ENCODE measurements at regions not wholly inside any gene's neighbourhood (a gene's known extent, or its start where the extent isn't known, plus 50 kb on each side); places are given as distances from the start of the nearest gene placed in this dataset.

DNA sequence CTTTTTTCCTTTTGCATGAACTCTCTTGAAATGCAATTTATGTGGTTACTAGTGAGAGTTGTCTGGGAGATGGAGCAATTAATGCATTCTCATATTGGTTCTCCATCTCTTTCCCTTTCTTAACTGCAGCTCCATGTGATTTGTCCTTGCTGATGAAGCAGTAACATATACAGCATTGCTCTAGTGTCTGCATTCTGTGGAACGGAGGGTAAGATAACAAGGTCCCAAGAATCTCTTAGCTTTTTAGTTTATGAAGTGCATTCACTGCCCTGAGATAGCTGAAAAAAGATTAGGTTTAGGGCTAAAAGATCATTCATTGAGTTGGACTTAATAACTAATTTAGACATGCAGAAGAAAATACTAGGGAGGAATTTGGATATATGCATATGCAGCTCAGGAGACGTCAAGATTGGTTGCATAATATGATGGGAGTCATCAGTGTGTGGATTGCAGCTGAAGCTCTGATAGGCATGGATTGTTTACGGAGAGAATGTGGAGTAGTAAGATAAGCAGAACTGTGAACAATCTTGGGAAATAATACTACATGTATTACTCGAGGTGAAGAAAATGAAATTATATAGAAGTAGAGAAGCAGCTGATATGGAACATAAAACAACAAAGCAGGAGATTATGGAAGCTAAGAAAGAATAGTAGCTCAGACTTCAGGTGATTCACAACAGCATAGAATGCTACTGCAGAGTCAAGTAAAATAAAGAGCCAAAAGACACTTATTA lies 404.7 kb downstream of the ARL4A start:
- TF ChIP-seq EP300 (IDR thresholded peaks at IDR 0.05) (no peak), POLR2AphosphoS5 (IDR thresholded peaks at IDR 0.05) (no peak)
- TF ChIP-seq, protein P1, sequence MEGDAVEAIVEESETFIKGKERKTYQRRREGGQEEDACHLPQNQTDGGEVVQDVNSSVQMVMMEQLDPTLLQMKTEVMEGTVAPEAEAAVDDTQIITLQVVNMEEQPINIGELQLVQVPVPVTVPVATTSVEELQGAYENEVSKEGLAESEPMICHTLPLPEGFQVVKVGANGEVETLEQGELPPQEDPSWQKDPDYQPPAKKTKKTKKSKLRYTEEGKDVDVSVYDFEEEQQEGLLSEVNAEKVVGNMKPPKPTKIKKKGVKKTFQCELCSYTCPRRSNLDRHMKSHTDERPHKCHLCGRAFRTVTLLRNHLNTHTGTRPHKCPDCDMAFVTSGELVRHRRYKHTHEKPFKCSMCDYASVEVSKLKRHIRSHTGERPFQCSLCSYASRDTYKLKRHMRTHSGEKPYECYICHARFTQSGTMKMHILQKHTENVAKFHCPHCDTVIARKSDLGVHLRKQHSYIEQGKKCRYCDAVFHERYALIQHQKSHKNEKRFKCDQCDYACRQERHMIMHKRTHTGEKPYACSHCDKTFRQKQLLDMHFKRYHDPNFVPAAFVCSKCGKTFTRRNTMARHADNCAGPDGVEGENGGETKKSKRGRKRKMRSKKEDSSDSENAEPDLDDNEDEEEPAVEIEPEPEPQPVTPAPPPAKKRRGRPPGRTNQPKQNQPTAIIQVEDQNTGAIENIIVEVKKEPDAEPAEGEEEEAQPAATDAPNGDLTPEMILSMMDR (IDR thresholded peaks at IDR 0.05) = no peak

Data from suprapubic skin (tissue), 4 donors.